PFSK-1 (cell line): ENCODE measurements at regions not wholly inside any gene's neighbourhood (a gene's known extent, or its start where the extent isn't known, plus 50 kb on each side); places are given as distances from the start of the nearest gene placed in this dataset.

Source experiments
- FOXP2 ChIP-seq: optimal IDR thresholded peaks from 2 replicates; pipeline ENCODE3; 2011; ENCODE audit warnings: borderline replicate concordance, control low read depth, inconsistent platforms; ENCODE audit not compliant: insufficient read depth; ENCODE audit errors: extremely low read length, extremely low read depth
- POLR2AphosphoS5 ChIP-seq: IDR thresholded peaks from 2 replicates; pipeline ENCODE4 v1.6.1; 2012; ENCODE audit warnings: low read depth, mild to moderate bottlenecking, control low read depth, low read length, moderate library complexity
- REST ChIP-seq, 2 experiments: IDR thresholded peaks; 2 replicates each; pipeline versions ENCODE4 v1.6.1 to v1.8.0; 2011 to 2012; ENCODE audit warnings: low read depth in 2 of 2, low read length in 2 of 2, control low read depth in 1 of 2, inconsistent platforms in 1 of 2, mild to moderate bottlenecking in 1 of 2, moderate library complexity in 1 of 2; ENCODE audit not compliant: insufficient read depth in 1 of 2
- SIN3A ChIP-seq: IDR thresholded peaks from 2 replicates; pipeline ENCODE4 v1.6.1; 2012; ENCODE audit warnings: mild to moderate bottlenecking, low read length, moderate library complexity, borderline replicate concordance; ENCODE audit not compliant: insufficient read depth
- TAF1 ChIP-seq: IDR thresholded peaks from 2 replicates; pipeline ENCODE4 v1.6.1; 2012; ENCODE audit warnings: low read length, control low read depth, borderline replicate concordance; ENCODE audit not compliant: insufficient read depth

- TF ChIP-seq SIN3A (no peak), FOXP2 (no peak), POLR2AphosphoS5 (no peak), REST (IDR thresholded peaks at IDR 0.05; ENCODE audit: insufficient read depth in 1 of 2, low read depth in 2 of 2, low read length in 2 of 2) (no peak), TAF1 (no peak)
Measured at GRCh38 chr6:148247386-148248063, 95.1 kb upstream of the SASH1 start.

- TF ChIP-seq POLR2AphosphoS5 (no peak), SIN3A (no peak), REST (IDR thresholded peaks at IDR 0.05; ENCODE audit: insufficient read depth in 1 of 2, low read depth in 2 of 2, low read length in 2 of 2) (no peak), TAF1 (no peak)
Measured at GRCh38 chr6:148249160-148249559, 93.5 kb upstream of the SASH1 start.

- no peak for TF ChIP-seq REST (IDR thresholded peaks at IDR 0.05; ENCODE audit: insufficient read depth in 1 of 2, low read depth in 2 of 2, low read length in 2 of 2)
- no peak for TF ChIP-seq POLR2AphosphoS5
- TF ChIP-seq FOXP2 = no peak
- no peak for TF ChIP-seq TAF1
- no peak for TF ChIP-seq SIN3A
Measured at GRCh38 chr6:148249679-148250375, 92.8 kb upstream of the SASH1 start.

- no peak for TF ChIP-seq FOXP2
- no peak for TF ChIP-seq REST (IDR thresholded peaks at IDR 0.05; ENCODE audit: insufficient read depth in 1 of 2, low read depth in 2 of 2, low read length in 2 of 2)
- no peak for TF ChIP-seq TAF1
- no peak for TF ChIP-seq SIN3A
- TF ChIP-seq POLR2AphosphoS5 = no peak
Measured at GRCh38 chr6:148250975-148251685, 91.5 kb upstream of the SASH1 start.
